ENCODE measurements at regions not wholly inside any gene's neighbourhood (a gene's known extent, or its start where the extent isn't known, plus 50 kb on each side); places are given as distances from the start of the nearest gene placed in this dataset.

DNA sequence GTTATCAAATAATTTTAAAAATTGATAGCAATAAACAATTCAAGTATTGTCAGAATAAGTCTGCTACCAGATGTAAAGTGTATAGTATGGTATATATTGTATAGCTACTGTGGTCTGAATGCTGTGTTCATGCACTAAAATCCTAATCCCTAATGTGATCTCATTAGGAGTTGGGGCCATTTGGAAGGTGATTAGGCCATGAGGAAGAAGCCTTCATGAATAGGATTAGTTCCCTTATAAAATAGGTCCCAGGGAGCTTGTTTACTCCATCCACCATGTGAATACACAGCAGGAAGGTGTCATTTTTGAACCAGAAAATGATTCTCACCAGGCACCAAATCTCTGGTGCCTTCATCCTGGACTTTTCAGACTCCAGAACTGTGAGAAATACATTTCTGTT, 363.0 kb upstream of the CNTN5 start:
- CTCF ChIA-PET = no interaction called here
- no peak overlapping the region for H3K27ac Mint-ChIP-seq
- TF ChIP-seq, protein P1, sequence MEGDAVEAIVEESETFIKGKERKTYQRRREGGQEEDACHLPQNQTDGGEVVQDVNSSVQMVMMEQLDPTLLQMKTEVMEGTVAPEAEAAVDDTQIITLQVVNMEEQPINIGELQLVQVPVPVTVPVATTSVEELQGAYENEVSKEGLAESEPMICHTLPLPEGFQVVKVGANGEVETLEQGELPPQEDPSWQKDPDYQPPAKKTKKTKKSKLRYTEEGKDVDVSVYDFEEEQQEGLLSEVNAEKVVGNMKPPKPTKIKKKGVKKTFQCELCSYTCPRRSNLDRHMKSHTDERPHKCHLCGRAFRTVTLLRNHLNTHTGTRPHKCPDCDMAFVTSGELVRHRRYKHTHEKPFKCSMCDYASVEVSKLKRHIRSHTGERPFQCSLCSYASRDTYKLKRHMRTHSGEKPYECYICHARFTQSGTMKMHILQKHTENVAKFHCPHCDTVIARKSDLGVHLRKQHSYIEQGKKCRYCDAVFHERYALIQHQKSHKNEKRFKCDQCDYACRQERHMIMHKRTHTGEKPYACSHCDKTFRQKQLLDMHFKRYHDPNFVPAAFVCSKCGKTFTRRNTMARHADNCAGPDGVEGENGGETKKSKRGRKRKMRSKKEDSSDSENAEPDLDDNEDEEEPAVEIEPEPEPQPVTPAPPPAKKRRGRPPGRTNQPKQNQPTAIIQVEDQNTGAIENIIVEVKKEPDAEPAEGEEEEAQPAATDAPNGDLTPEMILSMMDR (IDR thresholded peaks at IDR 0.05) = no peak
- intact Hi-C loops (cut with micrococcal nuclease) = no loop called here
- no peak overlapping the region for H3K4me3 Mint-ChIP-seq
- DNase-seq (no peak), ATAC-seq (no peak)
- H3K4me1 Mint-ChIP-seq (ENCODE audit: low read depth) = no peaks in the 10 kb centered on the region
- POLR2A ChIA-PET = no interaction called here
- no peaks in the 10 kb centered on the region for H3K27me3 Mint-ChIP-seq
- H3K9me3 Mint-ChIP-seq = peaks cover 8% of the 10 kb centered on the region
- no peaks in the 10 kb centered on the region for H3K36me3 Mint-ChIP-seq (ENCODE audit: low read depth)

DNA sequence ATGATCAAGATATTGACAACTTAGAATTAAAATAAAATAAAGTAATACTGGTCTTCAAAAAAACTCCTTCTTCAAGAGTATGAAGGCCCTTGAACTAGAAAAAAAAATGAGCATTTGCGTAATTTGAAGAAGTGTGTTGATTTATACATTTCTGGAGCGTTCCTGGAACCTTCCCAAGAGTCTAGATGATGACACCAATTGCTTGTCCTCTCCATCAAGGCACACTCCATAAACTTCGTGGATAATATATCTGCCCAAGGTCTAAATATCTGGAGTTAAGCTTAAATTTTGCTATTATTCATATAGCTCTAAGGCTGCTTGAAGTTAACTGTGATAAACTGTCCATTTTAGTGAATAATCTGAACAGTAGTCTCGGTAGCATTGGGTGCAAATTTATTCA, 361.3 kb upstream of the CNTN5 start:
- H3K4me3 Mint-ChIP-seq = no peak overlapping the region
- no peaks in the 10 kb centered on the region for H3K4me1 Mint-ChIP-seq (ENCODE audit: low read depth)
- no peaks in the 10 kb centered on the region for H3K27me3 Mint-ChIP-seq
- H3K9me3 Mint-ChIP-seq = peaks cover 12% of the 10 kb centered on the region
- ATAC-seq = no peak
- POLR2A ChIA-PET = no interaction called here
- H3K27ac Mint-ChIP-seq = no peak overlapping the region
- no peak for DNase-seq
- intact Hi-C loops (cut with micrococcal nuclease) = no loop called here
- no peaks in the 10 kb centered on the region for H3K36me3 Mint-ChIP-seq (ENCODE audit: low read depth)
- CTCF ChIA-PET = no interaction called here
- TF ChIP-seq, protein P1 (IDR thresholded peaks at IDR 0.05) = no peak

DNA sequence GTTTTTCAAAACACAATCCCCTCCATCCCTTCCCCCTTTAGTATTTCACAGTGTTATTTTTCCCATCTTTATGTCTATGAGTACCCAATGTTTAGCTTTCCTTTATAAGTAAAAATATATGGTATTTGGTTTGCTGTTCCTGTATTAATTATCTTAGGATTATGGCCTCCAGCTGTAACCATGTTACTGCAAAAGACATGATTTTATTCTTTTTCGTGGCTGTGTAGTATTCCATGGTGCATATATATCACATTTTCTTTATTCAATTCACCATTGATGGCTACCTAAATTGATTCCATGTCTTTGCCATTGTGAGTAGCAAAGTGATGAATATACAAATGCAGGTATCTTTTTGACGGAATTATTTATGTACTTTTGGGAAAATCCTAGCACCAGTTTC, 346.4 kb upstream of the CNTN5 start:
- POLR2A ChIA-PET = no interaction called here
- DNase-seq (no peak), ATAC-seq (no peak)
- Mint-ChIP-seq H3K36me3 (ENCODE audit: low read depth) (no peaks in the 10 kb centered on the region), H3K4me1 (ENCODE audit: low read depth) (no peaks in the 10 kb centered on the region), H3K27ac (no peak overlapping the region), H3K27me3 (no peaks in the 10 kb centered on the region), H3K4me3 (no peak overlapping the region), H3K9me3 (peaks cover 14% of the 10 kb centered on the region)
- intact Hi-C loops (cut with micrococcal nuclease) = no loop called here
- TF ChIP-seq, protein P1 (IDR thresholded peaks at IDR 0.05) = no peak
- CTCF ChIA-PET = no interaction called here

DNA sequence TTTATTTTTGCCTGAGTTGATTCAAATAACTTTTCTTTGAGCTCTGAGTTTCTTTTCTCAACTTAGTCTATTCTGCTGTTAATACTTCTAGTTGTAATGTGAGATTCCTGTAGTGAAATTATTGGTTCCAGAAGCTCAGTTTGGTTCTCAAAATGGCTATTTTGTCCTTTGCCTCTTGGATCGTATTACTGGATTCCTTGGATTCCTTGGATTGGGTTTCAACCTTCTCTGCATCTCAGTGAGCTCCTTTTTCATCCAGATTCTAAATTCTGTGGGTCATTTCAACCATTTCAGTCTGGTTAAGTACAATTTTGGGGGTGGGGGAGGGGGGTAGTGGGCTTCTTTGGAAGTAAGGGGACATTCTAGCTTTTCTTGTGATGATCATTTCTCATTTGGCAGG, 341.1 kb upstream of the CNTN5 start:
- Mint-ChIP-seq H3K4me1 (ENCODE audit: low read depth) (no peaks in the 10 kb centered on the region), H3K27me3 (no peaks in the 10 kb centered on the region), H3K27ac (no peak overlapping the region), H3K36me3 (ENCODE audit: low read depth) (no peaks in the 10 kb centered on the region), H3K9me3 (peaks cover 14% of the 10 kb centered on the region), H3K4me3 (no peak overlapping the region)
- CTCF ChIA-PET = no interaction called here
- intact Hi-C loops (cut with micrococcal nuclease) = no loop called here
- POLR2A ChIA-PET = no interaction called here
- no peak for ATAC-seq
- no peak for DNase-seq
- TF ChIP-seq, protein P1 (IDR thresholded peaks at IDR 0.05) = no peak

DNA sequence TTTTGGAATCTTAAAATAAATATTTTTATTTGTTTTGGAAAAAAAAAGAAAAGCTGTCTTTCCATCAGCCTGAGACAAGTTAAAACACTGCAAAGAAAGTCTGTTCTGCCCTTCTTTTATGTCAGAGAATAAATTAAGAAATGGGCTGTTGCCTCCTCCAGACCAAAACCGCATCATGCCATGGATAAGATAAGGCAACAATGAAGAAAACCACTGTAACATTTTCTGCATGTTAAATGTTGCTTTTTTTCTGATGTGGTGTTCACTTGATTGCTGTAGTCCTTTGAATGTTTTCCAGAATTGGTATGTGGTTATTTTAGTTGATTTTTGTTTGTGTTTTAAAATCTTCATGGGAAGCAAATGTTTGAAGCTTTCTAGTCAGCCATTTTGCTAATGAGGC, 319.2 kb upstream of the CNTN5 start:
- Mint-ChIP-seq H3K27ac (no peak overlapping the region), H3K9me3 (peaks cover 17% of the 10 kb centered on the region), H3K27me3 (no peaks in the 10 kb centered on the region), H3K36me3 (ENCODE audit: low read depth) (no peaks in the 10 kb centered on the region), H3K4me1 (ENCODE audit: low read depth) (no peaks in the 10 kb centered on the region), H3K4me3 (no peak overlapping the region)
- DNase-seq (no peak), ATAC-seq (no peak)
- intact Hi-C loops (cut with micrococcal nuclease) = no loop called here
- ChIA-PET POLR2A (no interaction called here), CTCF (no interaction called here)
- TF ChIP-seq, protein P1 (IDR thresholded peaks at IDR 0.05) = no peak
